Memory B cell (primary cell): ENCODE measurements at regions not wholly inside any gene's neighbourhood (a gene's known extent, or its start where the extent isn't known, plus 50 kb on each side); places are given as distances from the start of the nearest gene placed in this dataset.

Source experiments
- ATAC-seq: fragments of 150-1000 bp; cut with Tn5 transposase; 2 replicates; pipeline ENCODE4 v1.10.0; 2021; ENCODE audit warnings: low read depth, mild to moderate bottlenecking, moderate library complexity
- DNase-seq, 2 donors: peaks; one replicate each; pipeline ENCODE4 v3.0.0; 2022; ENCODE audit warnings: low spot score in 2 of 2
- H3K27ac Mint-ChIP-seq: one replicate; pipeline ENCODE4 v1.8.0; 2022; ENCODE audit warnings: mild to moderate bottlenecking, moderate library complexity, mixed read lengths
- H3K27me3 Mint-ChIP-seq: one replicate; pipeline ENCODE4 v1.8.0; 2022; ENCODE audit warnings: mixed read lengths
- H3K36me3 Mint-ChIP-seq: one replicate; pipeline ENCODE4 v1.8.0; 2022; ENCODE audit warnings: mild to moderate bottlenecking, mixed read lengths
- H3K4me1 Mint-ChIP-seq: one replicate; pipeline ENCODE4 v1.8.0; 2022; ENCODE audit warnings: mixed read lengths
- H3K4me3 Mint-ChIP-seq: one replicate; pipeline ENCODE4 v1.8.0; 2022; ENCODE audit warnings: mild to moderate bottlenecking, moderate library complexity, mixed read lengths
- H3K9me3 Mint-ChIP-seq: one replicate; pipeline ENCODE4 v1.8.0; 2022; ENCODE audit warnings: mixed read lengths

GRCh38 chr2:62287899-62288880 is 92.3 kb downstream of the B3GNT2 start:
- H3K27ac Mint-ChIP-seq, result no peak overlapping the region
- no peak for ATAC-seq

GRCh38 chr2:62287282-62287681 is 91.4 kb downstream of the B3GNT2 start:
- Mint-ChIP-seq H3K4me1 (no peaks in the 10 kb centered on the region), H3K36me3 (peaks cover 13% of the 10 kb centered on the region), H3K4me3 (no peak overlapping the region), H3K9me3 (peaks cover 5% of the 10 kb centered on the region), H3K27ac (no peak overlapping the region), H3K27me3 (no peaks in the 10 kb centered on the region)
- no peak for DNase-seq
- no peak for ATAC-seq

More at GRCh38 chr2:62287899-62288880, 92.3 kb downstream of the B3GNT2 start:
- no peak for DNase-seq
- Mint-ChIP-seq H3K9me3 (peaks cover 5% of the 10 kb centered on the region), H3K36me3 (peaks cover 13% of the 10 kb centered on the region), H3K4me1 (peaks cover under 1% of the 10 kb centered on the region), H3K27me3 (no peaks in the 10 kb centered on the region), H3K4me3 (no peak overlapping the region)

- no peaks in the 10 kb centered on the region for H3K4me1 Mint-ChIP-seq
- ATAC-seq (no peak), DNase-seq (no peak)
- H3K27me3 Mint-ChIP-seq, result no peaks in the 10 kb centered on the region
- H3K9me3 Mint-ChIP-seq, result peaks cover 5% of the 10 kb centered on the region
- peaks cover 13% of the 10 kb centered on the region for H3K36me3 Mint-ChIP-seq
- H3K27ac Mint-ChIP-seq, result no peak overlapping the region
- H3K4me3 Mint-ChIP-seq, result no peak overlapping the region
Measured at GRCh38 chr2:62286089-62286785, 90.3 kb downstream of the B3GNT2 start.

GRCh38 chr2:62284980-62285379 is 89.1 kb downstream of the B3GNT2 start:
- H3K9me3 Mint-ChIP-seq, result peaks cover 5% of the 10 kb centered on the region
- H3K27me3 Mint-ChIP-seq, result no peaks in the 10 kb centered on the region
- ATAC-seq, result no peak
- H3K4me3 Mint-ChIP-seq, result no peak overlapping the region
- H3K36me3 Mint-ChIP-seq, result peaks cover 13% of the 10 kb centered on the region
- DNase-seq, result no peak
- H3K4me1 Mint-ChIP-seq, result no peaks in the 10 kb centered on the region
- H3K27ac Mint-ChIP-seq, result no peak overlapping the region

- peaks cover 5% of the 10 kb centered on the region for H3K9me3 Mint-ChIP-seq
Measured at GRCh38 chr2:62284471-62284870, 88.6 kb downstream of the B3GNT2 start.

GRCh38 chr2:62283147-62283546 is 87.2 kb downstream of the B3GNT2 start:
- ATAC-seq, result no peak
- no peaks in the 10 kb centered on the region for H3K27me3 Mint-ChIP-seq
- no peaks in the 10 kb centered on the region for H3K4me1 Mint-ChIP-seq
- peaks cover 24% of the 10 kb centered on the region for H3K36me3 Mint-ChIP-seq
- H3K9me3 Mint-ChIP-seq, result peaks cover 9% of the 10 kb centered on the region
- DNase-seq, result no peak
- H3K27ac Mint-ChIP-seq, result no peak overlapping the region
- H3K4me3 Mint-ChIP-seq, result no peak overlapping the region

More at GRCh38 chr2:62284471-62284870, 88.6 kb downstream of the B3GNT2 start:
- Mint-ChIP-seq H3K36me3 (peaks cover 16% of the 10 kb centered on the region), H3K27ac (no peak overlapping the region), H3K4me3 (no peak overlapping the region), H3K27me3 (no peaks in the 10 kb centered on the region), H3K4me1 (no peaks in the 10 kb centered on the region)
- no peak for ATAC-seq
- no peak for DNase-seq

GRCh38 chr2:62281663-62282062 is 85.7 kb downstream of the B3GNT2 start:
- no peak for DNase-seq
- Mint-ChIP-seq H3K4me3 (no peak overlapping the region), H3K27me3 (no peaks in the 10 kb centered on the region), H3K9me3 (peaks cover 13% of the 10 kb centered on the region), H3K4me1 (no peaks in the 10 kb centered on the region), H3K27ac (no peak overlapping the region), H3K36me3 (peaks cover 31% of the 10 kb centered on the region)
- ATAC-seq, result no peak

- Mint-ChIP-seq H3K4me1 (no peaks in the 10 kb centered on the region), H3K36me3 (peaks cover 21% of the 10 kb centered on the region), H3K9me3 (peaks cover 8% of the 10 kb centered on the region), H3K27me3 (no peaks in the 10 kb centered on the region), H3K4me3 (no peak overlapping the region), H3K27ac (no peak overlapping the region)
- ATAC-seq, result no peak
- DNase-seq, result no peak
Measured at GRCh38 chr2:62277688-62278087, 81.8 kb downstream of the B3GNT2 start.
